HepG2 (cell line): ENCODE measurements at regions not wholly inside any gene's neighbourhood (a gene's known extent, or its start where the extent isn't known, plus 50 kb on each side); places are given as distances from the start of the nearest gene placed in this dataset.

Source experiments
- ATRX ChIP-seq: sonication (generic); formaldehyde crosslinking; IDR thresholded peaks from 2 replicates; pipeline ENCODE4 v1.4.0; 2020; ENCODE audit warnings: missing genetic modification reagents, borderline replicate concordance
- KLF12 ChIP-seq: sonication (generic); formaldehyde crosslinking; IDR thresholded peaks from 2 replicates; pipeline ENCODE4 v1.4.0; 2020; ENCODE audit warnings: missing genetic modification reagents, borderline replicate concordance
- MAZ ChIP-seq, 2 experiments: sonication (generic) in 1 of 2; formaldehyde crosslinking in 1 of 2; IDR thresholded peaks; 2 replicates each; pipeline versions ENCODE4 v1.5.0 to v1.6.1; 2012 to 2020; ENCODE audit warnings: low read depth in 2 of 2, mild to moderate bottlenecking in 2 of 2, borderline replicate concordance in 1 of 2, improper control_type of control experiment in 1 of 2, low read length in 1 of 2, missing genetic modification reagents in 1 of 2, moderate library complexity in 1 of 2
- MTA3 ChIP-seq: sonication (generic); formaldehyde crosslinking; IDR thresholded peaks from 2 replicates; pipeline ENCODE4 v1.4.0; 2020; ENCODE audit warnings: missing genetic modification reagents
- RXRB ChIP-seq: IDR thresholded peaks from 2 replicates; pipeline ENCODE4 v1.6.1; 2016; ENCODE audit warnings: borderline replicate concordance, missing genetic modification reagents, missing compliant biosample characterization
- SIN3A ChIP-seq: IDR thresholded peaks from 2 replicates; pipeline ENCODE4 v1.6.1; 2011; ENCODE audit warnings: low read depth, mild to moderate bottlenecking, control low read depth, low read length, borderline replicate concordance
- ZBTB33 ChIP-seq: sonication (generic); formaldehyde crosslinking; IDR thresholded peaks from 2 replicates; pipeline ENCODE4 v1.4.0; 2020; ENCODE audit warnings: missing genetic modification reagents
- ZBTB44 ChIP-seq: sonication (generic); formaldehyde crosslinking; IDR thresholded peaks from 2 replicates; pipeline ENCODE4 v1.4.0; 2020; ENCODE audit warnings: missing genetic modification reagents
- ZBTB46 ChIP-seq: sonication (generic); formaldehyde crosslinking; IDR thresholded peaks from 2 replicates; pipeline ENCODE4 v1.4.0; 2020; ENCODE audit warnings: mild to moderate bottlenecking, missing genetic modification reagents, borderline replicate concordance
- ZNF333 ChIP-seq: sonication (generic); formaldehyde crosslinking; IDR thresholded peaks from 2 replicates; pipeline ENCODE4 v1.4.0; 2020; ENCODE audit warnings: mild to moderate bottlenecking, missing genetic modification reagents, borderline replicate concordance
- ZNF335 ChIP-seq: sonication (generic); formaldehyde crosslinking; IDR thresholded peaks from 2 replicates; pipeline ENCODE4 v1.4.0; 2020; ENCODE audit warnings: missing genetic modification reagents
- ZNF567 ChIP-seq: sonication (generic); formaldehyde crosslinking; IDR thresholded peaks from 2 replicates; pipeline ENCODE4 v1.8.1; 2023; ENCODE audit warnings: mild to moderate bottlenecking, missing genetic modification reagents, borderline replicate concordance
- TF ChIP-seq, protein P1 (sequence below): sonication (generic); formaldehyde crosslinking; IDR thresholded peaks from 2 replicates; pipeline ENCODE4 v1.5.1; 2020; ENCODE audit warnings: mild to moderate bottlenecking, missing genetic modification reagents
- TF ChIP-seq, protein P2 (sequence below): sonication (generic); formaldehyde crosslinking; IDR thresholded peaks from 2 replicates; pipeline ENCODE4 v1.4.0; 2020; ENCODE audit warnings: mild to moderate bottlenecking, missing genetic modification reagents
- TF ChIP-seq, protein P3 (sequence below): sonication (generic); formaldehyde crosslinking; IDR thresholded peaks from 2 replicates; pipeline ENCODE4 v1.4.0; 2020; ENCODE audit warnings: mild to moderate bottlenecking, low read depth, missing genetic modification reagents

DNA sequence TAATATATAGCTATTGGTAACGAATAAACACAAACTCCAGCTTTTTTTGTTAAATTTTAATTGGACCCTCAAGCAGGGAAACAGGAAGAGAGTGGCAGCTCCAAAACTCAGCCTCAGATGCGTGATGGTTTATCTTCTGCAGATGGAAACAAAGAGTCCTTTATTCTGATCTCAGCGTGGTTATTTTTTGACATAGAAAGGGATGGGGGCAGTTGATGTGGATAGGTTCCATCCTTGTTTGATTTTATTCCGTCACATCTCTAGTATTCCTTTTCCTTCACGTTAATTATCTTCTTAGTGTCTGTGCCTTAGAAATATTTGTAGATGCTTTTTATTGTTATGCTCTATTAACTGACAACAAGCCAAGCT, 447.6 kb upstream of the SEL1L start (continued):
- no peak for TF ChIP-seq KLF12 (CRISPR knock-in tag)
- TF ChIP-seq, protein P1, sequence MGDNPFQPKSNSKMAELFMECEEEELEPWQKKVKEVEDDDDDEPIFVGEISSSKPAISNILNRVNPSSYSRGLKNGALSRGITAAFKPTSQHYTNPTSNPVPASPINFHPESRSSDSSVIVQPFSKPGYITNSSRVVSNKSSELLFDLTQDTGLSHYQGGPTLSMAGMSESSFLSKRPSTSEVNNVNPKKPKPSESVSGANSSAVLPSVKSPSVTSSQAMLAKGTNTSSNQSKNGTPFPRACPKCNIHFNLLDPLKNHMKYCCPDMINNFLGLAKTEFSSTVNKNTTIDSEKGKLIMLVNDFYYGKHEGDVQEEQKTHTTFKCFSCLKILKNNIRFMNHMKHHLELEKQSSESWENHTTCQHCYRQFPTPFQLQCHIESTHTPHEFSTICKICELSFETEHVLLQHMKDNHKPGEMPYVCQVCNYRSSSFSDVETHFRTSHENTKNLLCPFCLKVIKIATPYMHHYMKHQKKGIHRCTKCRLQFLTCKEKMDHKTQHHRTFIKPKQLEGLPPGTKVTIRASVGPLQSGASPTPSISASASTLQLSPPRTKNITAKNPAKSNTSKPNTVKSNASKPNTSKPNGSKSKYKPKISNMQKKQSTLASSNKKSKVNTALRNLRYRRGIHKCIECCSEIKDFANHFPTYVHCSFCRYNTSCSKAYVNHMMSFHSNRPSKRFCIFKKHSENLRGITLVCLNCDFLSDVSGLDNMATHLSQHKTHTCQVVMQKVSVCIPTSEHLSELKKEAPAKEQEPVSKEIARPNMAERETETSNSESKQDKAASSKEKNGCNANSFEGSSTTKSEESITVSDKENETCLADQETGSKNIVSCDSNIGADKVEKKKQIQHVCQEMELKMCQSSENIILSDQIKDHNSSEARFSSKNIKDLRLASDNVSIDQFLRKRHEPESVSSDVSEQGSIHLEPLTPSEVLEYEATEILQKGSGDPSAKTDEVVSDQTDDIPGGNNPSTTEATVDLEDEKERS (CRISPR knock-in tag) = no peak
- TF ChIP-seq SIN3A = no peak
- no peak for TF ChIP-seq MAZ (IDR thresholded peaks at IDR 0.05; ENCODE audit: borderline replicate concordance, low read depth, low read length)
- no peak for TF ChIP-seq MAZ (CRISPR knock-in tag; IDR thresholded peaks at IDR 0.05; ENCODE audit: low read depth)
- TF ChIP-seq ZBTB44 = no peak
- no peak for TF ChIP-seq ZBTB33 (CRISPR knock-in tag)
- TF ChIP-seq, protein P2, sequence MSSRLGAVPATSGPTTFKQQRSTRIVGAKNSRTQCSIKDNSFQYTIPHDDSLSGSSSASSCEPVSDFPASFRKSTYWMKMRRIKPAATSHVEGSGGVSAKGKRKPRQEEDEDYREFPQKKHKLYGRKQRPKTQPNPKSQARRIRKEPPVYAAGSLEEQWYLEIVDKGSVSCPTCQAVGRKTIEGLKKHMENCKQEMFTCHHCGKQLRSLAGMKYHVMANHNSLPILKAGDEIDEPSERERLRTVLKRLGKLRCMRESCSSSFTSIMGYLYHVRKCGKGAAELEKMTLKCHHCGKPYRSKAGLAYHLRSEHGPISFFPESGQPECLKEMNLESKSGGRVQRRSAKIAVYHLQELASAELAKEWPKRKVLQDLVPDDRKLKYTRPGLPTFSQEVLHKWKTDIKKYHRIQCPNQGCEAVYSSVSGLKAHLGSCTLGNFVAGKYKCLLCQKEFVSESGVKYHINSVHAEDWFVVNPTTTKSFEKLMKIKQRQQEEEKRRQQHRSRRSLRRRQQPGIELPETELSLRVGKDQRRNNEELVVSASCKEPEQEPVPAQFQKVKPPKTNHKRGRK (CRISPR knock-in tag) = no peak
- TF ChIP-seq ATRX (CRISPR knock-in tag) = no peak
- no peak for TF ChIP-seq RXRB
- no peak for TF ChIP-seq ZBTB46 (CRISPR knock-in tag)
- no peak for TF ChIP-seq ZNF335
- no peak for TF ChIP-seq ZNF567
- TF ChIP-seq, protein P3, sequence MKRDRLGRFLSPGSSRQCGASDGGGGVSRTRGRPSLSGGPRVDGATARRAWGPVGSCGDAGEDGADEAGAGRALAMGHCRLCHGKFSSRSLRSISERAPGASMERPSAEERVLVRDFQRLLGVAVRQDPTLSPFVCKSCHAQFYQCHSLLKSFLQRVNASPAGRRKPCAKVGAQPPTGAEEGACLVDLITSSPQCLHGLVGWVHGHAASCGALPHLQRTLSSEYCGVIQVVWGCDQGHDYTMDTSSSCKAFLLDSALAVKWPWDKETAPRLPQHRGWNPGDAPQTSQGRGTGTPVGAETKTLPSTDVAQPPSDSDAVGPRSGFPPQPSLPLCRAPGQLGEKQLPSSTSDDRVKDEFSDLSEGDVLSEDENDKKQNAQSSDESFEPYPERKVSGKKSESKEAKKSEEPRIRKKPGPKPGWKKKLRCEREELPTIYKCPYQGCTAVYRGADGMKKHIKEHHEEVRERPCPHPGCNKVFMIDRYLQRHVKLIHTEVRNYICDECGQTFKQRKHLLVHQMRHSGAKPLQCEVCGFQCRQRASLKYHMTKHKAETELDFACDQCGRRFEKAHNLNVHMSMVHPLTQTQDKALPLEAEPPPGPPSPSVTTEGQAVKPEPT (CRISPR knock-in tag) = no peak
- TF ChIP-seq MTA3 (CRISPR knock-in tag) = no peak
- TF ChIP-seq ZNF333 (CRISPR knock-in tag) = no peak
